Activated naive CD4-positive, alpha-beta T cell treated with anti-CD3 and anti-CD28 coated beads, Interleukin-2, amount 10 ng/mL, durations not matched to agents 7 days and 5 days (primary cell): ENCODE measurements at regions not wholly inside any gene's neighbourhood (a gene's known extent, or its start where the extent isn't known, plus 50 kb on each side); places are given as distances from the start of the nearest gene placed in this dataset.
"Not testable (repeated sequence)": the region's sequence is repeated elsewhere in the genome, so short reads cannot be mapped to it uniquely, and the experiment has no call there.

Experiments
- CTCF ChIA-PET: fragments of 350-600 bp; sonication (Branson Sonifier 250); formaldehyde crosslinking; loops from one replicate; lab custom pipeline; 2021; ENCODE audit warnings: antibody characterized with exemption; lab: Charles Lee
- DNase-seq: peaks from one replicate; pipeline ENCODE4 v3.0.0-alpha.2; 2020
- H3K27ac Mint-ChIP-seq: one replicate; pipeline ENCODE4 v1.8.0; 2021; ENCODE audit warnings: mild to moderate bottlenecking, moderate library complexity, mixed read lengths
- H3K27me3 Mint-ChIP-seq: one replicate; pipeline ENCODE4 v1.8.0; 2021; ENCODE audit warnings: mild to moderate bottlenecking, mixed read lengths
- H3K36me3 Mint-ChIP-seq: one replicate; pipeline ENCODE4 v1.8.0; 2021; ENCODE audit warnings: mixed read lengths
- H3K4me1 Mint-ChIP-seq: one replicate; pipeline ENCODE4 v1.8.0; 2021; ENCODE audit warnings: mixed read lengths
- H3K4me3 Mint-ChIP-seq: one replicate; pipeline ENCODE4 v1.8.0; 2021; ENCODE audit warnings: mild to moderate bottlenecking, moderate library complexity, mixed read lengths
- H3K9me3 Mint-ChIP-seq: one replicate; pipeline ENCODE4 v1.8.0; 2021; ENCODE audit warnings: mixed read lengths

DNA sequence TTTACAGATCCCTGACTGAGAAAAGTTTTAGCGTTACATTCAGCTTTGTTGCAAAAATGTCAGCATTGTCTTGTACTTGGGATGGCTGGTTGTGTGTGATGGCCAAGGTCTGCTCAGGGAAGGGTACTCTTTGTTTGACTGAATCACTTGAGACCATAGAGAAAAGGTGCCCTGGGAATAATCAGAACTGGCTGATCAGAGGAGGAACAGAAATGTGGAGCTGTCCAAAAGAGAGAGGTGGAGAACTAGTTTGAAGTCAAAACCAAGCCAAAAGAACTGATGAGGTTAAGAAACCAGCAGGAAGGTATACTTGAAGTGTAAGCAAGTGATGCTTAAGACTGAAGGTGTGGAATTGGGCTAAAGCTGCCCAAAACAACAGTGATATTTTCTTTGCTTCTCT, 107.6 kb upstream of the LYPLAL1 start:
- CTCF ChIA-PET: no interaction called here
- no peaks in the 10 kb centered on the region for H3K27me3 Mint-ChIP-seq
- H3K4me1 Mint-ChIP-seq: no peaks in the 10 kb centered on the region
- H3K36me3 Mint-ChIP-seq: no peaks in the 10 kb centered on the region
- H3K27ac Mint-ChIP-seq: no peak overlapping the region
- H3K4me3 Mint-ChIP-seq: no peak overlapping the region
- peaks cover 2% of the 10 kb centered on the region for H3K9me3 Mint-ChIP-seq
- no peak for DNase-seq

DNA sequence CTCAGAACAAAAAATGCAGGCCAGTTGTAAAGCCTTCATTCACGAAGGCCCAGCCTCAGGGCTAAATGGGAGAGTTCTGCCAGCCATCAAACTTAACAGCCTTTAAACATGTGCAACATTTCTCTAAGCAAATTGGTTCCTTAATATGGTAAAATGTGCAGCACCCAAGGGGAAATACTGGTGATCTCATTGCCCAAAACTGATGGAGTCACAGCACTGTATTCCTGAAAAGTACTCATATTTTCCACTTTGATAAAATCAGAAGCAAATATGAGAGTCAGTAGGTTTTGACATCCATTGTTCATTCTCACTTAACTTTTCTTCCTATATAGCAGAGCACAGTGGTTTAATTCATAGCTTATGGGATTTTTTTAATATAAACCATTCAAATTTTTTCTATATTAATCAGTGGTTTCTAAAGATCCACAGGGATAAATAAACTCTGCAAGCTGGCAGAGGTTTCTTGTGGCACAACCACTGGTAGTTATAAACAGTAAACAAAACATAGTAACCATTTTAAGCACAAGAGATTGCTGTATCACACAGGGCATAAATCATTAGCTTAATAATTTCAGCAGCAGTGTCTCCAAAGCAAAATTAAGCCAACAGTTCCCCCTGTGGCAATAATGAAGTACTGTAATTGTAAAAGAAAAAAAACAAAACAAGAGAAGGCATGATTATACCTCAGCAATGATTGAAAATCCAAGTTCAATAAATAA, 106.9 kb upstream of the LYPLAL1 start:
- DNase-seq: no peak
- H3K4me1 Mint-ChIP-seq: no peaks in the 10 kb centered on the region
- peaks cover 3% of the 10 kb centered on the region for H3K9me3 Mint-ChIP-seq
- no peak overlapping the region for H3K27ac Mint-ChIP-seq
- H3K27me3 Mint-ChIP-seq: no peaks in the 10 kb centered on the region
- CTCF ChIA-PET: no interaction called here
- no peaks in the 10 kb centered on the region for H3K36me3 Mint-ChIP-seq
- H3K4me3 Mint-ChIP-seq: no peak overlapping the region

DNA sequence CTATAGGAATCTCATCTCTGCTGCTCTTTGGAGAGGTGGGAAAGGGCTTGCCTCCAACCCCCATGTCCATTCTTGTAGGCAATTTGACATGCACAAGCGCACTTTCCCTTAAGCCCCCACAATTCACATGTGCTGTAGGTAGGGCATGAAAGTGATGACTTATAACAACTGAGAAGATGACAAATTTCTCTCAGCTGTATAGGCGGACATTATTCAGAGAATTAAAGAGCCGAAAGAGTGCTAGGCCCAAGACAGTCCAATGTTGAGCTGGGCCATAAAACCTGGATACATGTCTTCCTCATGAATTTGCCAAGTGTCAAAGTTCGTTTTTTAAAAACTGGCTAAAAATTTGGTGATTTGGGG, 106.3 kb upstream of the LYPLAL1 start:
- DNase-seq: no peak
- CTCF ChIA-PET: no interaction called here
- Mint-ChIP-seq H3K27me3 (no peaks in the 10 kb centered on the region), H3K36me3 (no peaks in the 10 kb centered on the region), H3K9me3 (peaks cover 3% of the 10 kb centered on the region), H3K4me1 (no peaks in the 10 kb centered on the region), H3K27ac (no peak overlapping the region), H3K4me3 (no peak overlapping the region)

DNA sequence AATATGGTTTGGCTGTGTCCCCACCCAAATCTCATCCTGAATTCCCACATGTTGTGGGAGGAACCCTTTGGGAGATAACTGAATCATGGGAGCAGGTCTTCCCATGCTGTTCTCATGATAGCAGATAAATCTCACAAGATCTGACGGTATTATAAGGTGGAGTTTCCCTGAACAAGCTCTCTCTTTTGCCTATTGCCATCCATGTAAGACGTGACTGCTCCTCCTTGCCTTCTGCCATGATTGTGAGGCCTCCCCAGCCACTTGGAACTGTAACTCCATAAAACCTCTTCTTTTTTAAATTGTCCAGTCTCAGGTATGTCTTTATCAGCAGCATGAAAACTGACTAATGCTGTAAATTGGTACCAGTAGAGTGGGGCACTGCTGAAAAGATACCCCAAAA, 103.3 kb upstream of the LYPLAL1 start:
- CTCF ChIA-PET, H3K9me3 Mint-ChIP-seq, H3K27ac Mint-ChIP-seq, H3K36me3 Mint-ChIP-seq, H3K4me1 Mint-ChIP-seq, H3K4me3 Mint-ChIP-seq, H3K27me3 Mint-ChIP-seq, DNase-seq: not testable (repeated sequence)

DNA sequence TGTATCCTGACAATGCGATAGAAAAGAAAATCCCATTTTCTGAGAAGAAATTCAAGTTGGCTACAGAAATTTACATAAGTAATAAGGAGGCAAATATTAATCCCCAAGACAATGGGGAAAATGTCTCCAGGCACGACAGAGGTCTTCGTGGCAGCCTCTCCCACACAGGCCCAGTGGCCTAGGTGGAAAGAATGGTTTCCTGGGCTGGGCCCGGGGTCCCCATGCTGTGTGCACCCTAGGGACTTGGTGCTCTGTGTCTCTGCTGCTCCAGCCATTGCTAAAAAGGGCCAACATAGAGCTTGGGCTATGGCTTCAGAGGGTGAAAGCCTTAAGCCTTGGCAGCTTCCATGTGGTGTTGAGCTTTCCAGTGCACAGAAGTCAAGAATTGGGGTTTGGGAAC, 102.5 kb upstream of the LYPLAL1 start:
- Mint-ChIP-seq H3K27ac (no peak overlapping the region), H3K27me3 (no peaks in the 10 kb centered on the region), H3K4me1 (no peaks in the 10 kb centered on the region), H3K4me3 (no peak overlapping the region), H3K36me3 (no peaks in the 10 kb centered on the region), H3K9me3 (peaks cover 3% of the 10 kb centered on the region)
- CTCF ChIA-PET: no interaction called here
- DNase-seq: no peak

DNA sequence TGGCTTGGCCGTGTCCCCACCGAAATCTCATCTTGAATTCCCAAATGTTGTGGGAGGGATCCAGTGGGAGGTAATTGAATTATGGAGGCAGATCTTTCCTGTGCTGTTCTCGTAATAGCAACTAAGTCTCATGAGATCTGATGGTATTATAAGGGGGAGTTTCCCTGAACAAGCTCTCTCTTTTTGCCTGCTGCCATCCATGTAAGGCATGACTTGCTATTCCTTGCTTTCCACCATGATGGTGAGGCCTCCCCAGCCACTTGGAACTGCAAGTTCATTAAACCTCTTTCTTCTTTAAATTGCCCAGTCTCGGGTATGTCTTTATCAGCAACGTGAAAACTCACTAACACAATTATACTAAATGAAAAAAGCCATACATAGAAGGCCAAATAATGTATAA, 101.3 kb upstream of the LYPLAL1 start:
- Mint-ChIP-seq H3K27ac (no peak overlapping the region), H3K27me3 (no peaks in the 10 kb centered on the region), H3K9me3 (peaks cover 3% of the 10 kb centered on the region), H3K4me3 (no peak overlapping the region), H3K4me1 (no peaks in the 10 kb centered on the region), H3K36me3 (no peaks in the 10 kb centered on the region)
- CTCF ChIA-PET: no interaction called here
- no peak for DNase-seq

DNA sequence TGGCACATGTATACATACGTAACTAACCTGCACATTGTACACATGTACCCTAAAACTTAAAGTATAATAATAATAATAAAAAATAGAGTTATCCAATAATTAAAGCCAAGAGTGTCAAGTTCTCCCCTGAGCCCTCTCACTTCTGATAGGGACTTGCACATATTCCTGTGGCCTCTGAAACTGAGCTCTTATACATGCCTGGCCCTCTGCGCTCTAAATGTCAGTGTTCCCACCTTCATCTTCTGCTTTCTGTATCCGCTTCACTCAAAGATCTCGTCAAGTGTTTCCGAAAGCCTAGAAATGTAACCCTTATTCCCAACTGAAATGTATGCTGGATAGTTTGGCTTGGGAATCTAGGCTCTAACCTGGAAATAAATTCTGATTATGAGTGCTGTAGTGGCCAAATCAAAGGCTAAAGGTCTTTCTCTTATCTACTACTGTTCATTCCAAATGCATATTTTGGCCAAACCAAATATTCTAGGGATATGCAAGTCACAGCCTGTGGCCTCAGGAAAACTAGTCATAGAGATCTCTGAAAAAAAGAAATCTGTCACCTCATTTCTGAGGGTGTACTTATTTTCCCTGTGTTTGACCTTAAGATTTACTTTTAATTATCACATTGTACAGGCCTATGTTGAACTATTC, 99.5 kb upstream of the LYPLAL1 start:
- Mint-ChIP-seq H3K27me3 (no peaks in the 10 kb centered on the region), H3K36me3 (no peaks in the 10 kb centered on the region), H3K4me1 (no peaks in the 10 kb centered on the region), H3K4me3 (no peak overlapping the region), H3K9me3 (peaks cover 3% of the 10 kb centered on the region), H3K27ac (no peak overlapping the region)
- no peak for DNase-seq
- CTCF ChIA-PET: no interaction called here

DNA sequence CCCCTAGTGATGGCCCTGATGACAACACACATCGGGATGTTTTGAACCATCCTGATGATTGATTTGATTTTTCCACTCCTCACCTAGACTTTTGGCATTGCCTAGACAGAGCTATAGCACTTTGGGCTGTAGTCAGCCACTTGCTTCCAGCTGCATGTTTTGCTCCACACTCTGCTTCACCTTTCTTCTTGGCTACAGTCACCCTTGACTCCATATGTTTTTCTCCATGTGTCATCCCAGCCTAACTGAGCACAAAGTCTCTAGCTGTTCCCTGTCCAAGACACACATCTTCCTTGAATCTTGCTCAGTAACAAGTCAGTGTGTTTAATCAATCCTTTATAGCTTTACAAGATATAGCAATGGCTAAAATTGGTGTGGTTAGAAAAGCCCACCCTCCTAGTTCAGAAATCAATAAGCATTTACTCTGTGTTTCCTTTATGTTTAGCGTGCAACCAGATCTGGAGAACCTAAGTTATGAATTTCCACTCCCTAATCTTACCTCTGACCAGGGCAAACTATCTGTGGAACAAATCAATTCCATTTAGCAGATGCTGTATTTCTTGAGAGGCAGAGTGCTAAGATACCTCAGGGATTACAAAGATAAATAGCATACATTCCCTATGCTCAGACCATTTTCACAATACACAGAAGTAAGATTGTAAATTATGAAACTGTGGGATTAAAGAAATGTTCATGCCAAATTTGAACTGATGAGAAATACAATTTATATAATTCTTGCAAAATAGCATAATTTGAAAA, 98.4 kb upstream of the LYPLAL1 start:
- H3K36me3 Mint-ChIP-seq: no peaks in the 10 kb centered on the region
- CTCF ChIA-PET: no interaction called here
- no peaks in the 10 kb centered on the region for H3K27me3 Mint-ChIP-seq
- peaks cover 2% of the 10 kb centered on the region for H3K9me3 Mint-ChIP-seq
- no peak for DNase-seq
- no peak overlapping the region for H3K4me3 Mint-ChIP-seq
- H3K27ac Mint-ChIP-seq: no peak overlapping the region
- H3K4me1 Mint-ChIP-seq: no peaks in the 10 kb centered on the region

DNA sequence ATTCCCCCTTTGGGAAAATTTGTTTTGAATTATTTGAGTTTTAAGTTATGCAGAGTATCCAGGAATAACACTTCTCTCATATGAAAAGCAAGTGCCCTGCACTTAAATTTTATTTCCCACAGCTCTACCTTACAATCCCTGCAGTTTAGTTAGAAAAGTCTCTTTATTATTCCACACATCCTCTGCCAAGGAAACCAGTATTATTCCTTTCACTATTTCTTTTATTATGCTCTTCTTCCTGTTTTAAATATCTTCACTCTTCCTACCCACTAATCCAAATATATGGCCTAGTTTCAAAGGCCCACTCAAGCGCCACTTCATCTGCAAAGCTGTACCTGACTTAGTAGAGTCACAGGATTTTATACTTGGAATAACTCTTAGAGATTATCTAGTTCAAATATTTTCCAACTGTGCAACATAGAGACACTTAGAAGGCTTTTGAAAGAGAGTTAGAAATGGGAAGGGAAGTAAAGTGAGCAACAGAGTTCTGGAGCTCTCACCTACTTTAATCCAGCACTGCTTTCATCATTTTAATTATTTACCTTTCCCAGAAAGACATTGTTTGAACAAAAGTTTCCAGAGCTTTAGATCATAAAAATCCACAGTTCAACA, 97.2 kb upstream of the LYPLAL1 start:
- CTCF ChIA-PET: no interaction called here
- H3K27ac Mint-ChIP-seq: no peak overlapping the region
- no peak overlapping the region for H3K4me3 Mint-ChIP-seq
- H3K4me1 Mint-ChIP-seq: no peaks in the 10 kb centered on the region
- no peaks in the 10 kb centered on the region for H3K36me3 Mint-ChIP-seq
- H3K27me3 Mint-ChIP-seq: no peaks in the 10 kb centered on the region
- DNase-seq: no peak
- H3K9me3 Mint-ChIP-seq: peaks cover 2% of the 10 kb centered on the region

DNA sequence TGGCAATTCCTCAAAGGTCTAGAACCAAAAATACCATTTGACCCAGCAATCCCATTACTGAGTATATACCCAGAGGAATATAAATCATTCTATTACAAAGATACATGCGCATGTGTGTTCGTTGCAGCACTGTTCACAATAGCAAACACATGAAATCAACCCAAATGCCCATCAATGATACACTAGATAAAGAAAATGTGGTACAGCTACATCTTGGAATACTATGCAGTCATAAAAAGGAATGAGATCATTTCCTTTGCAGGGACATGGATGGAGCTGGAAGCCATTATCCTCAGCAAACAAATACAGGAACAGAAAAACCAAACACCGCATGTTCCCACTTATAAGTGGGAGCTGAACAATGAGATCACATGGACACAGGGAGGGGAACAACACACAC, 95.9 kb upstream of the LYPLAL1 start:
- H3K27me3 Mint-ChIP-seq, CTCF ChIA-PET, H3K36me3 Mint-ChIP-seq, H3K9me3 Mint-ChIP-seq, DNase-seq, H3K4me1 Mint-ChIP-seq, H3K27ac Mint-ChIP-seq, H3K4me3 Mint-ChIP-seq: not testable (repeated sequence)

DNA sequence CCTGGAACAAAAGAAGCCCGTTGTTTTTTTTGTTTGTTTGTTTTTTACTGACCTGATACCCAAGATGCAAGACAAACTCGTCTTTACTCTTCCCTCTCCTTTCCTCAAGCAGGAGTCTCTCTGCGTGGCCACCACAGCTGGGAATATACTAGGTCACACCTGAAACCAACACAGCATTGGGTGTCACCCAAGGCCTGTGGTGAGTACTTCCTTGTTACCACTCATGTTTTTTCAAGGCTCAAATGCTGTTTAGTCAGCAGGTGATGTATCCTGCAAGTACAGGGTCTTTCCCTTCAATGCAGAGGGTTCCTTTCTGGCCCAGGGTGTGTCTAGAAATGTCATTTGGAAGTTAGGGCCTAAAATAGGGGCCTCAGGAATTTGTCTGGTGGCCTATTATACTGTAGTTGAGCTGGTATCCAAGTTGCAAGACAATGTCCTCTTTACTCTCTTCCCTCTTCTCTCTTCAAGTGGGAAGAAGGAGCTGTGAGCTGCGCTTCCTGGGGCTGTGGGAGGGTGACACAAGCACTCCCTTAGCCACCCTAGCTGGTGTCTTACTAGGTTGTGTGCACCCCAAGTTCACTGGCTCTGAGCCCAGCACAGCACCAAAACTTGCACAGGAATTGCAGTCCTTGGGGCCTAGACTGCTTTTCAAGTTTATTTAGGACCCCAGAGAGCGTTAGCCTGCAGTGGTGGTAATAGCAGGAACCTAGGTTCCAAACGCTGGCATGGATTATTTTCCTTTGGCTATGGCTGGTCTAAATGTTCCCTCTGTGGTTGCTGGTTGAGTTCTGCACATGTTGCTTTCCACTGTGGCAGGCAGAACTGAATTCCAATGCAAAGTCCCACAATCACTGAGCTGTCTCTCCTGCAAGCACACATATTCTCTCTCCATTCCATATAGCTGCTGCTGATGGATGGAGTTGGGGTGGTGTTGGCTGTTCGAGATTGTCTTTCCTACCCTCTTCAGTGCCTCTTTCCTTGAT, 91.4 kb upstream of the LYPLAL1 start:
- DNase-seq: no peak
- H3K9me3 Mint-ChIP-seq: no peaks in the 10 kb centered on the region
- H3K4me3 Mint-ChIP-seq: no peak overlapping the region
- H3K27me3 Mint-ChIP-seq: no peaks in the 10 kb centered on the region
- H3K36me3 Mint-ChIP-seq: no peaks in the 10 kb centered on the region
- H3K27ac Mint-ChIP-seq: no peak overlapping the region
- CTCF ChIA-PET: no interaction called here
- H3K4me1 Mint-ChIP-seq: no peaks in the 10 kb centered on the region

DNA sequence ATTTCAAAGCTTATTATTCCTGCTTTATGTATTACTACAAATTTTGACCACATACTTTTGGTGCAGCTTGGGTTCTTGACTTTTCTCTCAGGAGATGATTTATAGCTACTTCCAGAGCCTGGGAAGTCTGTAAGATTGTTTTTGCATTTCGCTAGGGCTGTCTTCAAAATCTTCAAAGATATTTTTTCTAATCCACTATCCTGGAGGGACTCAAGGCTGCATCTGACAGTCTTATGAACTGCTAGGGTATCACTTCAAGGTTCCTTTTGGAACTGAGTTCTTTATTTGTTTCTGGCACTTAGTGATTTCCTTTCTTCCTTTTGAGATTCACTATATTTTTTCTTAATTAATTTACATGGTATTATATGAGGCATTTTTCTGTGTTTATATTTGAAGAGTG, 90.0 kb upstream of the LYPLAL1 start:
- CTCF ChIA-PET: no interaction called here

DNA sequence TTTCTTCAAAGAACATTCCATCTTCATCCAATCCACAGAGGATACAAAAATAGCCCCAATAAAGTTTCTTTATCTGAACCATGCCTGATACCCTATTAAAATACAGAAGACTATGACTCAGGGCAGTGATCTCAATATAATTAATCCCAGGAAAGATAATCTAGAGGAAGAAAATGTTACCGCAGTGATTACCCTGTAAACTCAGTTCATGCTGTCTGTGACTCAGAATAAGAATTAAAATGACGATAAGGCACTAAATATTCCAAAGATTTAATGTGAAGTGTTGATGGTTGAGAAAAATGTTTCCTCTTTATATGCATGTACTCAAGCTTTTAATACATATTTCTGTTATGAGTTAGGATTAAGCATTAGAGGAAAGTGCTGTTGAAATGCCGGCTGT, 88.6 kb upstream of the LYPLAL1 start:
- H3K4me3 Mint-ChIP-seq: no peak overlapping the region

More for the DNA sequence above, 90.0 kb upstream of the LYPLAL1 start:
- H3K36me3 Mint-ChIP-seq: no peaks in the 10 kb centered on the region
- H3K4me1 Mint-ChIP-seq: no peaks in the 10 kb centered on the region
- H3K27ac Mint-ChIP-seq: no peak overlapping the region
- H3K4me3 Mint-ChIP-seq: no peak overlapping the region
- H3K27me3 Mint-ChIP-seq: no peaks in the 10 kb centered on the region
- DNase-seq: no peak
- no peaks in the 10 kb centered on the region for H3K9me3 Mint-ChIP-seq

DNA sequence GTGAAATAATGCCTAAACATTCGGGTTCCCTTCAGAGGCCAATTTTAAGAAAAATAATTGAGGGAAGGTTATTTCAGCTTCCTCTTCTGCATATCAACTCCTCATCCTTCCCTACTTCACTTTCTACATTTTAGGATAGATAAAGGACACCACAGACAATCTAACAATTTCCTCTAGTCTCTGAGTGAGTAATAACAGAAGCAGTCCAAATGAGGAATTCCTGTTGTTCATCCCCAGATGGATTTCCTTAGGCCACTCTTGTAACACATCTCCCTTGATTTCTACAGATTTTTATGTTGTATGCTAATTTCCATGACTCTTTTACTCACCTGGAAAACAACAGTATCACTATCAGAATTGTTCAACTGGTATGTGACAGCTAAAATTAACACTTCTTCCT, 87.7 kb upstream of the LYPLAL1 start:
- Mint-ChIP-seq H3K9me3 (no peaks in the 10 kb centered on the region), H3K27me3 (no peaks in the 10 kb centered on the region), H3K27ac (no peak overlapping the region), H3K36me3 (no peaks in the 10 kb centered on the region), H3K4me3 (no peak overlapping the region), H3K4me1 (no peaks in the 10 kb centered on the region)
- no peak for DNase-seq
- CTCF ChIA-PET: no interaction called here

More for the DNA sequence above, 88.6 kb upstream of the LYPLAL1 start:
- CTCF ChIA-PET: no interaction called here
- no peaks in the 10 kb centered on the region for H3K4me1 Mint-ChIP-seq
- DNase-seq: no peak
- no peaks in the 10 kb centered on the region for H3K27me3 Mint-ChIP-seq
- H3K27ac Mint-ChIP-seq: no peak overlapping the region
- H3K9me3 Mint-ChIP-seq: no peaks in the 10 kb centered on the region
- H3K36me3 Mint-ChIP-seq: no peaks in the 10 kb centered on the region
